ENCODE measurements at regions not wholly inside any gene's neighbourhood (a gene's known extent, or its start where the extent isn't known, plus 50 kb on each side); places are given as distances from the start of the nearest gene placed in this dataset.

- FAIRE-seq (no peak), DNase-seq (ENCODE audit: low spot score) (no peak), ATAC-seq (no peak)
- H3K9me3 ChIP-seq (ENCODE audit: low read length) = no peaks in the 10 kb centered on the region
- no peaks in the 10 kb centered on the region for H3K79me2 ChIP-seq (ENCODE audit: insufficient read depth, low read length)
- TF ChIP-seq MLLT10 (CRISPR knock-in tag; IDR thresholded peaks at IDR 0.05) (no peak), ZNF430 (CRISPR knock-in tag; IDR thresholded peaks at IDR 0.05) (no peak), SP4 (CRISPR knock-in tag; IDR thresholded peaks at IDR 0.05) (no peak), HNRNPUL1 (IDR thresholded peaks at IDR 0.05; ENCODE audit: low read depth, low read length) (no peak), ZNF570 (CRISPR knock-in tag; IDR thresholded peaks at IDR 0.05; ENCODE audit: borderline replicate concordance) (no peak), NR2F6 (IDR thresholded peaks at IDR 0.05) (no peak), NR2F6 (CRISPR knock-in tag; IDR thresholded peaks at IDR 0.05) (no peak)
- TF ChIP-seq, protein P1, sequence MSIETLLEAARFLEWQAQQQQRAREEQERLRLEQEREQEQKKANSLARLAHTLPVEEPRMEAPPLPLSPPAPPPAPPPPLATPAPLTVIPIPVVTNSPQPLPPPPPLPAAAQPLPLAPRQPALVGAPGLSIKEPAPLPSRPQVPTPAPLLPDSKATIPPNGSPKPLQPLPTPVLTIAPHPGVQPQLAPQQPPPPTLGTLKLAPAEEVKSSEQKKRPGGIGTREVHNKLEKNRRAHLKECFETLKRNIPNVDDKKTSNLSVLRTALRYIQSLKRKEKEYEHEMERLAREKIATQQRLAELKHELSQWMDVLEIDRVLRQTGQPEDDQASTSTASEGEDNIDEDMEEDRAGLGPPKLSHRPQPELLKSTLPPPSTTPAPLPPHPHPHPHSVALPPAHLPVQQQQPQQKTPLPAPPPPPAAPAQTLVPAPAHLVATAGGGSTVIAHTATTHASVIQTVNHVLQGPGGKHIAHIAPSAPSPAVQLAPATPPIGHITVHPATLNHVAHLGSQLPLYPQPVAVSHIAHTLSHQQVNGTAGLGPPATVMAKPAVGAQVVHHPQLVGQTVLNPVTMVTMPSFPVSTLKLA (IDR thresholded peaks at IDR 0.05) = peak; percentile 67
- no peak overlapping the region for H3K9ac ChIP-seq (ENCODE audit: insufficient read depth, low read depth, low read length)
- ChIA-PET CTCF (ENCODE audit: low intra/inter-chr PET ratio, low total read pairs) (no interaction called here), POLR2A (no interaction called here)
- in situ Hi-C loops (cut with HindIII; ENCODE audit: extremely low pct_ligation_motif_present, low pct_unique_long_range_greater_than_20kb) = no loop called here
- H3K27me3 ChIP-seq (ENCODE audit: control insufficient read depth in 1 of 2, insufficient read depth in 2 of 2, low read length in 2 of 2) = no peaks in the 10 kb centered on the region
- no peaks in the 10 kb centered on the region for H3K36me3 ChIP-seq (replicated peaks in 1 of 2; ENCODE audit: control insufficient read depth in 1 of 2, insufficient read depth in 2 of 2, low read length in 2 of 2)
- intact Hi-C loops (cut with micrococcal nuclease; ENCODE audit: unreplicated experiment) = no loop called here
- no peak overlapping the region for H3K4me2 ChIP-seq (ENCODE audit: low read depth, low read length)
- WGBS (ENCODE audit: low lambda C conversion rate) = 5% methylated on average over 7 of the region's 7 CpGs
- H3K4me3 ChIP-seq (replicated peaks in 1 of 3; ENCODE audit: insufficient read depth in 1 of 3, low read depth in 2 of 3, low read length in 3 of 3) = no peak overlapping the region
- BruUV-seq (replicated peaks) = no TSS peak
- H2AFZ ChIP-seq (ENCODE audit: low read length) = no peak overlapping the region
- no peak overlapping the region for H3K27ac ChIP-seq (ENCODE audit: extremely low read length, insufficient read depth, low read length)
- no peaks in the 10 kb centered on the region for H4K20me1 ChIP-seq (ENCODE audit: insufficient read depth, low read length)
- H3K4me1 ChIP-seq (ENCODE audit: insufficient read depth, low read length) = no peaks in the 10 kb centered on the region
Measured at GRCh38 chr4:57679969-57680368, 569.8 kb upstream of the IGFBP7 start.

DNA sequence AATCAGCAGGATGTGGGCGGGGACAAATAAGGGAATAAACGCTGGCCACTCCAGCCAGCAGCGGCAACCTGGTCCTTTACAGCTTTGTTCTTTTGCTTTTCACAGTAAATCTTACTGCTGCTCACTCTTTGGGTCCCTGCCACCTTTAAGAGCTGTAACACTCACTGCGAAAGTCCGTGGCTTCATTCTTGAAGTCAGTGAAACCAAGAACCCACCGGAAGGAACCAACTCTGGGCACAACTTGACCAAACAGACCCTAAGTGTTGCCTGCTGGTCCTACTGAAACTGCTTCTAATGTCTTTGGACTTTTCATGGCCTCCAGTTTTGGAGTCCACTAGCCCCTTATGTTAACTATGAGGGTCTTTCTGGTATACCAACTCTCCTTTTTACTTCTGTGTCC is 566.2 kb upstream of the IGFBP7 start:
- no peaks in the 10 kb centered on the region for H3K9me3 ChIP-seq (ENCODE audit: low read length)
- CTCF ChIA-PET (ENCODE audit: low intra/inter-chr PET ratio, low total read pairs) = no interaction called here
- H4K20me1 ChIP-seq (ENCODE audit: insufficient read depth, low read length) = no peaks in the 10 kb centered on the region
- no peak for ATAC-seq
- no peaks in the 10 kb centered on the region for H3K4me1 ChIP-seq (ENCODE audit: insufficient read depth, low read length)
- no peak overlapping the region for H3K4me2 ChIP-seq (ENCODE audit: low read depth, low read length)
- DNase-seq (ENCODE audit: low spot score) = no peak
- BruUV-seq (replicated peaks) = no TSS peak
- no peak overlapping the region for H3K4me3 ChIP-seq (replicated peaks in 1 of 3; ENCODE audit: insufficient read depth in 1 of 3, low read depth in 2 of 3, low read length in 3 of 3)
- in situ Hi-C loops (cut with HindIII; ENCODE audit: extremely low pct_ligation_motif_present, low pct_unique_long_range_greater_than_20kb) (no loop called here), intact Hi-C loops (cut with micrococcal nuclease; ENCODE audit: unreplicated experiment) (no loop called here)
- H3K27me3 ChIP-seq (ENCODE audit: control insufficient read depth in 1 of 2, insufficient read depth in 2 of 2, low read length in 2 of 2) = no peaks in the 10 kb centered on the region
- H2AFZ ChIP-seq (ENCODE audit: low read length) = no peak overlapping the region
- no peak for FAIRE-seq
- 11% methylated on average over 6 of the region's 6 CpGs for WGBS (ENCODE audit: low lambda C conversion rate)
- H3K36me3 ChIP-seq (replicated peaks in 1 of 2; ENCODE audit: control insufficient read depth in 1 of 2, insufficient read depth in 2 of 2, low read length in 2 of 2) = no peaks in the 10 kb centered on the region
- POLR2A ChIA-PET = no interaction called here
- H3K9ac ChIP-seq (ENCODE audit: insufficient read depth, low read depth, low read length) = no peak overlapping the region
- H3K27ac ChIP-seq (ENCODE audit: extremely low read length, insufficient read depth, low read length) = no peak overlapping the region
- H3K79me2 ChIP-seq (ENCODE audit: insufficient read depth, low read length) = no peaks in the 10 kb centered on the region
- no peak for TF ChIP-seq ZNF33A (CRISPR knock-in tag; IDR thresholded peaks at IDR 0.05; ENCODE audit: borderline replicate concordance)
- TF ChIP-seq JUNB (CRISPR knock-in tag; IDR thresholded peaks at IDR 0.05; ENCODE audit: borderline replicate concordance) = no peak
- no peak for TF ChIP-seq ZNF431 (CRISPR knock-in tag; IDR thresholded peaks at IDR 0.05; ENCODE audit: borderline replicate concordance, low read depth)
- TF ChIP-seq, protein P2, sequence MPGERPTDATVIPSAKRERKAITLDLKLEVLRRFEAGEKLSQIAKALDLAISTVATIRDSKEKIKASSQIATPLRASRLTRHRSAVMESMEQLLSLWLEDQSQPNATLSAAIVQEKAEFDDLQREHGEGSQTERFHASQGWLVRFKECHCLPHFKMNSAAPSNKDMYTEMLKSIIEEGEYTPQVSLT (CRISPR knock-in tag; IDR thresholded peaks at IDR 0.05; ENCODE audit: borderline replicate concordance, low read depth) = no peak
- no peak for TF ChIP-seq ZNF839 (CRISPR knock-in tag; IDR thresholded peaks at IDR 0.05; ENCODE audit: borderline replicate concordance)
- TF ChIP-seq, protein P3, sequence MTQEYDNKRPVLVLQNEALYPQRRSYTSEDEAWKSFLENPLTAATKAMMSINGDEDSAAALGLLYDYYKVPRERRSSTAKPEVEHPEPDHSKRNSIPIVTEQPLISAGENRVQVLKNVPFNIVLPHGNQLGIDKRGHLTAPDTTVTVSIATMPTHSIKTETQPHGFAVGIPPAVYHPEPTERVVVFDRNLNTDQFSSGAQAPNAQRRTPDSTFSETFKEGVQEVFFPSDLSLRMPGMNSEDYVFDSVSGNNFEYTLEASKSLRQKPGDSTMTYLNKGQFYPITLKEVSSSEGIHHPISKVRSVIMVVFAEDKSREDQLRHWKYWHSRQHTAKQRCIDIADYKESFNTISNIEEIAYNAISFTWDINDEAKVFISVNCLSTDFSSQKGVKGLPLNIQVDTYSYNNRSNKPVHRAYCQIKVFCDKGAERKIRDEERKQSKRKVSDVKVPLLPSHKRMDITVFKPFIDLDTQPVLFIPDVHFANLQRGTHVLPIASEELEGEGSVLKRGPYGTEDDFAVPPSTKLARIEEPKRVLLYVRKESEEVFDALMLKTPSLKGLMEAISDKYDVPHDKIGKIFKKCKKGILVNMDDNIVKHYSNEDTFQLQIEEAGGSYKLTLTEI (CRISPR knock-in tag; conservative IDR thresholded peaks at IDR 0.05) = no peak
- TF ChIP-seq, protein P4, sequence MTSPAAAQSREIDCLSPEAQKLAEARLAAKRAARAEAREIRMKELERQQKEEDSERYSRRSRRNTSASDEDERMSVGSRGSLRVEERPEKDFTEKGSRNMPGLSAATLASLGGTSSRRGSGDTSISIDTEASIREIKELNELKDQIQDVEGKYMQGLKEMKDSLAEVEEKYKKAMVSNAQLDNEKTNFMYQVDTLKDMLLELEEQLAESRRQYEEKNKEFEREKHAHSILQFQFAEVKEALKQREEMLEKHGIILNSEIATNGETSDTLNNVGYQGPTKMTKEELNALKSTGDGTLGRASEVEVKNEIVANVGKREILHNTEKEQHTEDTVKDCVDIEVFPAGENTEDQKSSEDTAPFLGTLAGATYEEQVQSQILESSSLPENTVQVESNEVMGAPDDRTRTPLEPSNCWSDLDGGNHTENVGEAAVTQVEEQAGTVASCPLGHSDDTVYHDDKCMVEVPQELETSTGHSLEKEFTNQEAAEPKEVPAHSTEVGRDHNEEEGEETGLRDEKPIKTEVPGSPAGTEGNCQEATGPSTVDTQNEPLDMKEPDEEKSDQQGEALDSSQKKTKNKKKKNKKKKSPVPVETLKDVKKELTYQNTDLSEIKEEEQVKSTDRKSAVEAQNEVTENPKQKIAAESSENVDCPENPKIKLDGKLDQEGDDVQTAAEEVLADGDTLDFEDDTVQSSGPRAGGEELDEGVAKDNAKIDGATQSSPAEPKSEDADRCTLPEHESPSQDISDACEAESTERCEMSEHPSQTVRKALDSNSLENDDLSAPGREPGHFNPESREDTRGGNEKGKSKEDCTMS (CRISPR knock-in tag; conservative IDR thresholded peaks at IDR 0.05) = no peak

All from HepG2 (cell line).